ENCODE measurements at regions not wholly inside any gene's neighbourhood (a gene's known extent, or its start where the extent isn't known, plus 50 kb on each side); places are given as distances from the start of the nearest gene placed in this dataset.

DNA sequence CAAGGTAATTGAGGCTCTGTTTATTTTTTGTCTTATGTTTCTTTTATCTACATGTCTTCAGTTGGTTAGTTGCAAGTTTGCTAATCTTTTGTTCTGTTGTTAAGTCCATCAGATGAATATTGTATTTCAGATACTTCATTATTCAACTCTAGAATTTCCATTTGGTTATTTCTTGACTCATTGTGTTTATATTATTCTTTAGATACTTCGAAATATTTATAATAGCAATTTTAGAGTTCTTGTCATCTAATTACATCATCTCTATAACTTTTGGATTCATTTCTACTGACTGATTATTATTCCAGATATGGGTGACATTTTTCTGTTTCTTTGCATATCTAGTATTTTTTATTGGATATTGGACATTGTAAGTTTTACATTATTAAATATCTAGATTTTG lies 405.6 kb downstream of the PLPP3 start:
- TF ChIP-seq, protein P1, sequence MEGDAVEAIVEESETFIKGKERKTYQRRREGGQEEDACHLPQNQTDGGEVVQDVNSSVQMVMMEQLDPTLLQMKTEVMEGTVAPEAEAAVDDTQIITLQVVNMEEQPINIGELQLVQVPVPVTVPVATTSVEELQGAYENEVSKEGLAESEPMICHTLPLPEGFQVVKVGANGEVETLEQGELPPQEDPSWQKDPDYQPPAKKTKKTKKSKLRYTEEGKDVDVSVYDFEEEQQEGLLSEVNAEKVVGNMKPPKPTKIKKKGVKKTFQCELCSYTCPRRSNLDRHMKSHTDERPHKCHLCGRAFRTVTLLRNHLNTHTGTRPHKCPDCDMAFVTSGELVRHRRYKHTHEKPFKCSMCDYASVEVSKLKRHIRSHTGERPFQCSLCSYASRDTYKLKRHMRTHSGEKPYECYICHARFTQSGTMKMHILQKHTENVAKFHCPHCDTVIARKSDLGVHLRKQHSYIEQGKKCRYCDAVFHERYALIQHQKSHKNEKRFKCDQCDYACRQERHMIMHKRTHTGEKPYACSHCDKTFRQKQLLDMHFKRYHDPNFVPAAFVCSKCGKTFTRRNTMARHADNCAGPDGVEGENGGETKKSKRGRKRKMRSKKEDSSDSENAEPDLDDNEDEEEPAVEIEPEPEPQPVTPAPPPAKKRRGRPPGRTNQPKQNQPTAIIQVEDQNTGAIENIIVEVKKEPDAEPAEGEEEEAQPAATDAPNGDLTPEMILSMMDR (conservative IDR thresholded peaks at IDR 0.05), result no peak
- TF ChIP-seq EZH2 (IDR thresholded peaks at IDR 0.05; ENCODE audit: low read depth), result no peak
